GM21576 (cell line): ENCODE measurements at regions not wholly inside any gene's neighbourhood (a gene's known extent, or its start where the extent isn't known, plus 50 kb on each side); places are given as distances from the start of the nearest gene placed in this dataset.

ENCODE experiments used
- ATAC-seq: cut with Tn5 transposase; IDR thresholded peaks from one replicate; pipeline ENCODE4 v1.9.1; 2021; ENCODE audit warnings: mild to moderate bottlenecking, moderate library complexity; ENCODE audit not compliant: unreplicated experiment

- ATAC-seq, result no peak
Observed at GRCh38 chr4:24666316-24666715, 82.0 kb upstream of the DHX15 start.

- ATAC-seq, result no peak
Observed at GRCh38 chr4:24666816-24667477, 82.6 kb upstream of the DHX15 start.

- no peak for ATAC-seq
Observed at GRCh38 chr4:24668956-24669355, 84.6 kb upstream of the DHX15 start.

- ATAC-seq, result no peak
Observed at GRCh38 chr4:24669751-24670150, 85.4 kb upstream of the DHX15 start.

DNA sequence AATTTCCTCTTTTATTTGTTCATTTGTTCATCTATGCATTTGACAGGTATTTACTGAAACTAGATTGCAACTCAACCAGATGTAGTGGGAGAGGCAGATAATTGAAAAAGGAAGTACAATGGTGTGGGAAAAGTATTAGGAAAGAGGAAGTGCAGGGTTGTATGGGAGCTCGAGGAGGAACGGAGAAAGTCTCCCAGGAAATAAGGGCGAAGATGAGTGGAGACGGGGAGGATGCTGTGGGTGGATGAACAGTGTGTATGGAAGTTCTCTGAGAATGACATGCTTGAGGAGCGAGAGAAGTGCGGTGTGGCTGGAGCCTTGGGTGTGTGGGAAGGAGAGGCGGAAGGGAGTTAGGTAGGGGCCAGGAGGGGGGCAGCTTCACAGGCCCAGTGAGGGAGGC is 87.5 kb upstream of the DHX15 start:
- no peak for ATAC-seq

GRCh38 chr4:24672880-24673279 is 88.5 kb upstream of the DHX15 start:
- no peak for ATAC-seq

GRCh38 chr4:24674279-24674678 is 89.9 kb upstream of the DHX15 start:
- ATAC-seq, result no peak

- no peak for ATAC-seq
Observed at GRCh38 chr4:24675721-24676389, 91.5 kb upstream of the DHX15 start.

GRCh38 chr4:24677909-24678308 is 93.6 kb upstream of the DHX15 start:
- no peak for ATAC-seq

DNA sequence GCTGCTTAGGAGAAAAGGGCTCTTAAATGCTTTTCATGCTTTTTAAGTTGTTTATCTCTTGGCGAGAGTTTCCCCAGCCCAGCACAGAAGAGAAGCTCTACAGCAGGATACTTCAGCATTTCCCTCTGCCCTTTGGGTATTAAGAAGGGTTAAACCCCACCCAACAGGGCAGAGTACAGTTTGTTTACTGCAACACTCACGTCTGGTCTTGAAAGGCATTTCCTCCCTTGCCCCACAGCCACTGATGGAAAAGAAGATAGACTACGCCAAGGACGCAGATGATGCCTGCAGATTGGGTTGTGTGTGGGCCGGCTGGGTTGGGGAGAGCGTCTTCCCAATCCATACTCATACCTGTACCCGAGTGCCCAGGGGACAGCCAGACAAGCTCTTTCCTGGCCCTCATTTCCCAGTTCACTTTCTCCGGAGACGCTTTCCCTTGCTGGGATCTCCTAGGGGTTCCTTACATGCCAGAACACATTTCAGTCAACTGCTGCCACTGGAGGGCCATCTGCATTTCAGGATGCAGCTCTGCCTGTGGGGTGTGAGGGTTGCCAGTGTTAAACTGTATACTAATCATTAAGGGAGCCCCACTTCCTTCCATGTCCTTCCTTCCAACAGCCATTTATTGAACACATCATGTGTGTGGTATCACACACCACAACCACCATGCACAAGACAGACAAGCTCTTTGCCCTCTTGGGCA is 96.5 kb upstream of the DHX15 start:
- no peak for ATAC-seq

- ATAC-seq, result no peak
Observed at GRCh38 chr4:24683116-24683515, 98.8 kb upstream of the DHX15 start.

DNA sequence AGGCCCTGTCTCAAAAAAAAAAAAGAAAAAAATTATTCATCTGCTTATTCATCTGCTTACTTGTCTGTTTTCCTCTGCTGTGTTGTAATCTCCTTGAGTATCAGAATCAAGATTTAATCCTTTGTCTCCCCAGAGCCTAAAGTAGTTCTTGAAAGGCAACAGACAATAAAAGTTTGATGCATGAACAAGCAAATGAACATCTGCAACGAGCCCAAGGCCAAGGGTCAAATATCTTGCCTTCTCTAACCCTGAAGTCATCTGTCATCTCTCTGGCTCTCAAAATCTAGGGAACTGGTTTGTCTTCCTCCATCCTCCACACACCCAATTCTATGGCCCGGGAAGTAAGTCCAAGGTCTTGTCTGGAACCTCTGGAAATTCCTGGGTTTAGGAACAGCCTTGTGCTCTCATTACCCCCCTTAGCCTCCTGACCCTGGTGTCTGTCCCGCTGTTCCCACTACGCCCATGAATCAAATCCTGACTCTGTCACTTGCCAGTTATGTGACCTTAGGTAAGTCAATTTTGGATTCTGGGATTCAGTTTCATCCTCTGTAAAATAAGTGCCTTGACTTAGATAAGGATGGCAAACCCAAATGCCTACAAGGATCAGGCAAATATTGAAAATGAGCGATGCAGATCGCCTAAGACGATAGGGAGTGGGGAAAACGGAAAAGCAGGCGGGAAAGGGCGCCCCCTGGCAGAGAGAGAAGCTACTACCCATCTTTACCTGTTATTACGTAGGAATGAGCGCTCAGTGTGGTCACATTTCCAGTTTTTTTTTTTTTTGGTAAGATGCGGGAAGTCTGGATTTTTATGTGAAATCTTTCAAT is 102.7 kb upstream of the DHX15 start:
- no peak for ATAC-seq

- ATAC-seq, result no peak
Observed at GRCh38 chr4:24688453-24688852, 104.1 kb upstream of the DHX15 start.

DNA sequence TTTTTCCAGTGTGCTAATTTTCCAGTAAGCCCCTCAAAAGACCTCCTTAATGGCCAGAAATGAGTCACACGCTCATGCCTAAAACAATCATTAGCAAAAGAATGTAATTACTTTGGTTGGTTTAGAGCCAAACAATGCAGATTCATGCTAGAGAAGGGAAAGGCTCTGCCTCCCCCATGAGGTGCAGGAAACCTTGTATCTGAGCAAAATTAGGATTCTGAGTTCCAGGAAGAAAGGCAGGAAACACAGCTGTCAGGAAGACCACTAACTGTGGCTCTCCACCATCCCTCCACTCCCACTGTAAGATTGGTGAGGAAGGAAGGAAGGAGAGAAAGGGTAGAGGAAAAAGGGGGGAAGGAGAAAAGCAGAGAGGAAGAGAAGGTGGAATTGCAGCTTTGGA is 104.9 kb upstream of the DHX15 start:
- ATAC-seq, result no peak

DNA sequence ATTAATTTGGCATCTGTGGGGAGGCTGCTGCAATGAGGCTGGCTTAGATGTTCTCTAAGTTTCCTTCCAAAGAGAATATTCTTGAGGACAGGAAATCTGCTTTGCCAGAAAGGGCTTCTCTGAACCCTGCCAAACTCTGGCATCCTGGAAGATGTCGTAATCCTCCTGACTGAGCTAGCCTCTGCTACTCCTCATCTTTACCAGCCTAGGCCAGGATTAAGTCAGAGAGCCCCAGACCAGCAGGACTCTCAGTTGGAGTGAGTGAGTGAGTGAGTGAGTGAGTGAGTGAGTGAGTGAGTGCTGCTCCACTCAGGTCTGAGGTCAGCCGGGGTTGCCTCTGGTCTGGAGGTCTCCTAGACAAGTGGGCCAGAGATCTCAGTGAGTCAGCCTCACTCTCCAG is 104.9 kb upstream of the SOD3 start:
- ATAC-seq, result no peak

DNA sequence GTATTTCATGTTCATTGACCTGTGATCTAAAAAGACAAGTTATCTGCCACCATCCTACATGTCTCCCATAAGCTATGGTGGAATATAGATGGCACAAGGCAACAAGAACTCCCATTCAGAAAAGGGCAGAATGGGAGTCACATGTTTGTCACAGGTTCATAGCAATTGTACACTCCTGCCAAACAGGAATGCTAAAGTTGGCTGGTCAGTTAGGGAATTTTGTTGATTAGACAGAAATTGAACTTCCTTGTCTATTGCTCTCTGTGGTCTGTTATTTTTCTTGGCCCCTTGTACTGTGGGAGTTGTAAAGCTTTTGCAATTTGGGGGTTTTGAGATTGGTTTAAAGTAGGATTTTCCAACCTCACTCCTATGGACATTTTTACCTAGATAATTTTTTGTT is 101.7 kb upstream of the SOD3 start:
- no peak for ATAC-seq

- no peak for ATAC-seq
Observed at GRCh38 chr4:24700118-24700517, 95.3 kb upstream of the SOD3 start.

GRCh38 chr4:24701683-24702082 is 93.7 kb upstream of the SOD3 start:
- no peak for ATAC-seq

GRCh38 chr4:24702281-24702680 is 93.1 kb upstream of the SOD3 start:
- ATAC-seq, result no peak

- no peak for ATAC-seq
Observed at GRCh38 chr4:24703298-24703697, 92.1 kb upstream of the SOD3 start.

DNA sequence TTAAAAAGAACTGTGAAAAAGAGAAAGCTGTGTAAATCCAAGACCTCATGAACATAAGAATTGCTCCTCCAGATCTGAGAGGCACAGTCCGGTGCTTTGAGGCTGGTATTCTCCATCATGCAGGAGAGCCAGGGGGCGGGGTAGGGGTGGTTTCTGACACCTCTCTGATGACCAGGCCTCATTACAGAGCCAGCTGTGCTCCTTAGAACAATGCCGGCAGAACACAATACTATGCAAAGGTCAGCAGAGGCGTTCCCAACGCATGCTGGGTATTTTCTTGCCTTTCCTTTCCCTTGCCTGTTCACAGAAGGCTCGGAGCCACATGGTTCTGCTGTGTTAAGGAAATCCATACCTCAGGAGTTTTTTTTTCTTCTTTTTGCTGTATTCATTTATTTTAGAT is 91.2 kb upstream of the SOD3 start:
- no peak for ATAC-seq
